ENCODE measurements at regions not wholly inside any gene's neighbourhood (a gene's known extent, or its start where the extent isn't known, plus 50 kb on each side); places are given as distances from the start of the nearest gene placed in this dataset.

DNA sequence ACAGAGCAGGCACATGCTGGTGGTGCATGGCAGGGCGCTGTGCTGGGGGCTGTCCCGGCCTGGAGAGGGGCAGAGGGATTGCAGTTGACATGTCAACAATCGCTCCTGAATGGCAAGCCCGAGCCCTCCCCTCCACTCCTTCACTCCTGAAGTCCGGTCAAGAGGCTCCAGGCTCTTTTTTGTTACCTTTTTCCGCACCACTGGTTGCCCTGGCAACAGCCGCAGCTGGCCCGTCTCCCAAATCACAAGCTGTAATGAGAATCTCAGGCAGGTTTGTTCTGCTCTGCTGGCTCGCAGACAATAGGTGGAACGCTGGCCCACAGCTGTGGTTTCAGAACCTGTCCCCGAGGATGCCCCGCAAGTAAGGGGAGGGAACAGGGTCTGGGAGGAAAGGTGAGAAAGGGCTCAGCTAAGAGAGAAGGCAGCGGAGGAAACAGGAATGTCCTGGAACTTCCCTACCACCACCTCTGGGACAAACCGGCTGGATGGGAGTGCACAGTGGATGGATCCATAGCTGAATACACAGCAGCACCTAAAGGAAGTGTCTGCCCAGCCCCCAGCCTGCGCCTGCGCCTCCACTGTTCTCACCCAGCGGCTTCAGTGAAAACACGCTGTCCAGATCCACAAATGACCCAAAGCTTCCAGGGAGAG lies 58.9 kb downstream of the CALML3 start:
- TF ChIP-seq CSDC2 (CRISPR knock-in tag; IDR thresholded peaks at IDR 0.05) (no peak), PPARA (CRISPR knock-in tag; IDR thresholded peaks at IDR 0.05; ENCODE audit: borderline replicate concordance) (no peak), RARB (CRISPR knock-in tag; IDR thresholded peaks at IDR 0.05) (no peak), OSR1 (CRISPR knock-in tag; IDR thresholded peaks at IDR 0.05) (no peak), ZFP30 (CRISPR knock-in tag; IDR thresholded peaks at IDR 0.05) (no peak), ESRRG (CRISPR knock-in tag; IDR thresholded peaks at IDR 0.05) (no peak), ZC3H10 (CRISPR knock-in tag; IDR thresholded peaks at IDR 0.05) (no peak), GLIS3 (CRISPR knock-in tag; IDR thresholded peaks at IDR 0.05) (no peak), ZNF70 (CRISPR knock-in tag; IDR thresholded peaks at IDR 0.05) (no peak), TCF4 (CRISPR knock-in tag; IDR thresholded peaks at IDR 0.05; ENCODE audit: borderline replicate concordance) (no peak), ZNF565 (CRISPR knock-in tag; conservative IDR thresholded peaks at IDR 0.05; ENCODE audit: low read depth) (no peak)
- TF ChIP-seq, protein P1, sequence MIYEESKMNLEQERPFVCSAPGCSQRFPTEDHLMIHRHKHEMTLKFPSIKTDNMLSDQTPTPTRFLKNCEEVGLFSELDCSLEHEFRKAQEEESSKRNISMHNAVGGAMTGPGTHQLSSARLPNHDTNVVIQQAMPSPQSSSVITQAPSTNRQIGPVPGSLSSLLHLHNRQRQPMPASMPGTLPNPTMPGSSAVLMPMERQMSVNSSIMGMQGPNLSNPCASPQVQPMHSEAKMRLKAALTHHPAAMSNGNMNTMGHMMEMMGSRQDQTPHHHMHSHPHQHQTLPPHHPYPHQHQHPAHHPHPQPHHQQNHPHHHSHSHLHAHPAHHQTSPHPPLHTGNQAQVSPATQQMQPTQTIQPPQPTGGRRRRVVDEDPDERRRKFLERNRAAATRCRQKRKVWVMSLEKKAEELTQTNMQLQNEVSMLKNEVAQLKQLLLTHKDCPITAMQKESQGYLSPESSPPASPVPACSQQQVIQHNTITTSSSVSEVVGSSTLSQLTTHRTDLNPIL (CRISPR knock-in tag; IDR thresholded peaks at IDR 0.05; ENCODE audit: low read depth): no peak
